GM23338 (cell line): ENCODE measurements at regions not wholly inside any gene's neighbourhood (a gene's known extent, or its start where the extent isn't known, plus 50 kb on each side); places are given as distances from the start of the nearest gene placed in this dataset.

Source experiments
- ATAC-seq: fragments of 200-7000 bp; cut with Tn5 transposase; 3 replicates; pipeline ENCODE4 v1.9.1; 2020
- DNase-seq: peaks from one replicate; pipeline ENCODE4 v3.0.0-alpha.2; 2015; ENCODE audit warnings: low spot score
- H2AFZ ChIP-seq: fragments of 200-600 bp; sonication (generic); 2 replicates; pipeline ENCODE4 v1.8.0; 2016; ENCODE audit warnings: antibody characterized with exemption, mild to moderate bottlenecking, moderate library complexity
- H3F3A ChIP-seq: fragments of 200-600 bp; sonication (generic); replicated peaks from 2 replicates; pipeline ENCODE4 v1.8.0; 2017; ENCODE audit warnings: antibody characterized with exemption, mixed run types, low read depth
- H3K27ac ChIP-seq: fragments of 200-600 bp; sonication (generic); 2 replicates; pipeline ENCODE4 v1.6.1; 2016; ENCODE audit warnings: low read depth
- H3K27me3 ChIP-seq: fragments of 200-600 bp; sonication (generic); 2 replicates; pipeline ENCODE4 v1.8.0; 2016; ENCODE audit warnings: mild to moderate bottlenecking, mixed run types, moderate library complexity; ENCODE audit not compliant: insufficient read depth
- H3K36me3 ChIP-seq: fragments of 200-600 bp; sonication (generic); 2 replicates; pipeline ENCODE4 v1.8.0; 2016; ENCODE audit warnings: mild to moderate bottlenecking; ENCODE audit not compliant: insufficient read depth
- H3K4me1 ChIP-seq: fragments of 200-600 bp; sonication (generic); 2 replicates; pipeline ENCODE4 v1.8.0; 2016; ENCODE audit warnings: mild to moderate bottlenecking, moderate library complexity; ENCODE audit not compliant: insufficient read depth
- H3K4me2 ChIP-seq: fragments of 200-600 bp; sonication (generic); 2 replicates; pipeline ENCODE4 v1.7.1; 2017; ENCODE audit warnings: mixed run types
- H3K4me3 ChIP-seq: fragments of 200-600 bp; sonication (generic); 2 replicates; pipeline ENCODE4 v1.6.1; 2016; ENCODE audit warnings: mixed run types
- H3K79me2 ChIP-seq: fragments of 200-600 bp; sonication (generic); replicated peaks from 2 replicates; pipeline ENCODE4 v1.8.0; 2017; ENCODE audit warnings: mild to moderate bottlenecking; ENCODE audit not compliant: insufficient read depth
- H3K9me2 ChIP-seq: fragments of 200-600 bp; sonication (generic); 2 replicates; pipeline ENCODE4 v1.8.0; 2017; ENCODE audit not compliant: insufficient read depth
- H4K20me1 ChIP-seq: fragments of 200-600 bp; sonication (generic); replicated peaks from 2 replicates; pipeline ENCODE4 v1.8.0; 2017; ENCODE audit warnings: mild to moderate bottlenecking; ENCODE audit not compliant: insufficient read depth
- H3K27ac Mint-ChIP-seq: 2 replicates; pipeline ENCODE4 v1.8.0; 2020; ENCODE audit warnings: inconsistent platforms, mild to moderate bottlenecking, moderate library complexity, mixed read lengths
- H3K27me3 Mint-ChIP-seq: 3 replicates; pipeline ENCODE4 v1.8.0; 2022; ENCODE audit warnings: low read depth, mild to moderate bottlenecking, moderate library complexity, mixed read lengths, inconsistent platforms; ENCODE audit not compliant: insufficient read depth, poor library complexity
- H3K36me3 Mint-ChIP-seq: 3 replicates; pipeline ENCODE4 v1.8.0; 2021; ENCODE audit warnings: low read depth, mild to moderate bottlenecking, inconsistent platforms, moderate library complexity, mixed read lengths
- H3K4me1 Mint-ChIP-seq: 3 replicates; pipeline ENCODE4 v1.8.0; 2020; ENCODE audit warnings: mild to moderate bottlenecking, inconsistent platforms, mixed read lengths
- H3K4me3 Mint-ChIP-seq: 3 replicates; pipeline ENCODE4 v1.8.0; 2021; ENCODE audit warnings: moderate library complexity, mild to moderate bottlenecking, inconsistent platforms, mixed read lengths
- H3K9me3 Mint-ChIP-seq: 3 replicates; pipeline ENCODE4 v1.8.0; 2020; ENCODE audit warnings: moderate library complexity, mild to moderate bottlenecking, inconsistent platforms, mixed read lengths
- CREB1 ChIP-seq: fragments of 250-450 bp; sonication (Bioruptor Pico); IDR thresholded peaks from 2 replicates; pipeline ENCODE4 v1.5.0; 2020; ENCODE audit warnings: low read depth, mild to moderate bottlenecking, moderate library complexity
- EZH2 ChIP-seq: fragments of 200-600 bp; sonication (generic); IDR thresholded peaks from one replicate; pipeline ENCODE4 v1.8.0; 2017; ENCODE audit warnings: antibody characterized with exemption, mild to moderate bottlenecking, low read depth; ENCODE audit not compliant: unreplicated experiment
- EZH2phosphoT487 ChIP-seq: fragments of 200-600 bp; sonication (generic); IDR thresholded peaks from one replicate; pipeline ENCODE4 v1.8.1; 2018; ENCODE audit warnings: antibody characterized with exemption; ENCODE audit not compliant: unreplicated experiment
- JUNB ChIP-seq: IDR thresholded peaks from one replicate; pipeline ENCODE4 v1.6.1; 2016; ENCODE audit warnings: antibody characterized with exemption; ENCODE audit not compliant: unreplicated experiment
- POLR2AphosphoS5 ChIP-seq: IDR thresholded peaks from 2 replicates; pipeline ENCODE4 v1.6.1; 2016; ENCODE audit warnings: antibody characterized with exemption, low read depth
- ZNF114 ChIP-seq: fragments of 250-450 bp; sonication (Bioruptor Pico); IDR thresholded peaks from 2 replicates; pipeline ENCODE4 v1.5.0; 2020; ENCODE audit warnings: mild to moderate bottlenecking, moderate library complexity
- ZNF331 ChIP-seq: fragments of 250-450 bp; sonication (Bioruptor Pico); IDR thresholded peaks from 2 replicates; pipeline ENCODE4 v1.5.0; 2020; ENCODE audit warnings: low read depth, mild to moderate bottlenecking, moderate library complexity
- ZNF462 ChIP-seq: fragments of 250-450 bp; sonication (Bioruptor Pico); IDR thresholded peaks from 2 replicates; pipeline ENCODE4 v1.5.0; 2020; ENCODE audit warnings: mild to moderate bottlenecking, moderate library complexity
- TF ChIP-seq, protein P1 (sequence below): IDR thresholded peaks from 2 replicates; pipeline ENCODE4 v1.6.1; 2016; ENCODE audit warnings: antibody characterized with exemption
- TF ChIP-seq, protein P2 (sequence below), 2 experiments: fragments of 200-600 bp in 1 of 2; sonication (generic) in 1 of 2; conservative IDR thresholded peaks; 2 replicates each; pipeline versions ENCODE4 v1.5.1 to v1.6.1; 2016 to 2017; ENCODE audit warnings: antibody characterized with exemption in 2 of 2, low read depth in 2 of 2, mild to moderate bottlenecking in 2 of 2, moderate library complexity in 1 of 2
- TF ChIP-seq, protein P3 (sequence below): IDR thresholded peaks from one replicate; pipeline ENCODE4 v1.6.1; 2018; ENCODE audit warnings: antibody characterized with exemption; ENCODE audit not compliant: unreplicated experiment

GRCh38 chr12:91993287-91994017, 152.2 kb downstream of the BTG1 start:
- Mint-ChIP-seq H3K27me3 (no peaks in the 10 kb centered on the region), H3K4me1 (no peaks in the 10 kb centered on the region), H3K4me3 (no peak overlapping the region), H3K9me3 (no peaks in the 10 kb centered on the region), H3K27ac (no peak overlapping the region), H3K36me3 (no peaks in the 10 kb centered on the region)
- Histone ChIP-seq H4K20me1 (no peaks in the 10 kb centered on the region), H3F3A (no peaks in the 10 kb centered on the region), H3K36me3 (no peaks in the 10 kb centered on the region), H3K4me1 (0 out of 2 replicates have a peak, but pooled peaks cover 4% of the 10 kb centered on the region), H3K27me3 (no peaks in the 10 kb centered on the region), H3K4me3 (no peak overlapping the region), H3K27ac (no peak overlapping the region), H3K4me2 (no peak overlapping the region), H3K9me2 (no peaks in the 10 kb centered on the region), H2AFZ (no peak overlapping the region), H3K79me2 (no peaks in the 10 kb centered on the region)
- TF ChIP-seq ZNF331 (CRISPR knock-in tag) (no peak), CREB1 (no peak), ZNF462 (CRISPR knock-in tag) (no peak), EZH2 (no peak), JUNB (no peak), EZH2phosphoT487 (no peak), ZNF114 (CRISPR knock-in tag) (no peak), POLR2AphosphoS5 (no peak)
- TF ChIP-seq, protein P1, sequence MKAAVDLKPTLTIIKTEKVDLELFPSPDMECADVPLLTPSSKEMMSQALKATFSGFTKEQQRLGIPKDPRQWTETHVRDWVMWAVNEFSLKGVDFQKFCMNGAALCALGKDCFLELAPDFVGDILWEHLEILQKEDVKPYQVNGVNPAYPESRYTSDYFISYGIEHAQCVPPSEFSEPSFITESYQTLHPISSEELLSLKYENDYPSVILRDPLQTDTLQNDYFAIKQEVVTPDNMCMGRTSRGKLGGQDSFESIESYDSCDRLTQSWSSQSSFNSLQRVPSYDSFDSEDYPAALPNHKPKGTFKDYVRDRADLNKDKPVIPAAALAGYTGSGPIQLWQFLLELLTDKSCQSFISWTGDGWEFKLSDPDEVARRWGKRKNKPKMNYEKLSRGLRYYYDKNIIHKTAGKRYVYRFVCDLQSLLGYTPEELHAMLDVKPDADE, result no peak
- TF ChIP-seq, protein P2, sequence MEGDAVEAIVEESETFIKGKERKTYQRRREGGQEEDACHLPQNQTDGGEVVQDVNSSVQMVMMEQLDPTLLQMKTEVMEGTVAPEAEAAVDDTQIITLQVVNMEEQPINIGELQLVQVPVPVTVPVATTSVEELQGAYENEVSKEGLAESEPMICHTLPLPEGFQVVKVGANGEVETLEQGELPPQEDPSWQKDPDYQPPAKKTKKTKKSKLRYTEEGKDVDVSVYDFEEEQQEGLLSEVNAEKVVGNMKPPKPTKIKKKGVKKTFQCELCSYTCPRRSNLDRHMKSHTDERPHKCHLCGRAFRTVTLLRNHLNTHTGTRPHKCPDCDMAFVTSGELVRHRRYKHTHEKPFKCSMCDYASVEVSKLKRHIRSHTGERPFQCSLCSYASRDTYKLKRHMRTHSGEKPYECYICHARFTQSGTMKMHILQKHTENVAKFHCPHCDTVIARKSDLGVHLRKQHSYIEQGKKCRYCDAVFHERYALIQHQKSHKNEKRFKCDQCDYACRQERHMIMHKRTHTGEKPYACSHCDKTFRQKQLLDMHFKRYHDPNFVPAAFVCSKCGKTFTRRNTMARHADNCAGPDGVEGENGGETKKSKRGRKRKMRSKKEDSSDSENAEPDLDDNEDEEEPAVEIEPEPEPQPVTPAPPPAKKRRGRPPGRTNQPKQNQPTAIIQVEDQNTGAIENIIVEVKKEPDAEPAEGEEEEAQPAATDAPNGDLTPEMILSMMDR (conservative IDR thresholded peaks at IDR 0.05; ENCODE audit: low read depth in 2 of 2), result no peak
- TF ChIP-seq, protein P3, sequence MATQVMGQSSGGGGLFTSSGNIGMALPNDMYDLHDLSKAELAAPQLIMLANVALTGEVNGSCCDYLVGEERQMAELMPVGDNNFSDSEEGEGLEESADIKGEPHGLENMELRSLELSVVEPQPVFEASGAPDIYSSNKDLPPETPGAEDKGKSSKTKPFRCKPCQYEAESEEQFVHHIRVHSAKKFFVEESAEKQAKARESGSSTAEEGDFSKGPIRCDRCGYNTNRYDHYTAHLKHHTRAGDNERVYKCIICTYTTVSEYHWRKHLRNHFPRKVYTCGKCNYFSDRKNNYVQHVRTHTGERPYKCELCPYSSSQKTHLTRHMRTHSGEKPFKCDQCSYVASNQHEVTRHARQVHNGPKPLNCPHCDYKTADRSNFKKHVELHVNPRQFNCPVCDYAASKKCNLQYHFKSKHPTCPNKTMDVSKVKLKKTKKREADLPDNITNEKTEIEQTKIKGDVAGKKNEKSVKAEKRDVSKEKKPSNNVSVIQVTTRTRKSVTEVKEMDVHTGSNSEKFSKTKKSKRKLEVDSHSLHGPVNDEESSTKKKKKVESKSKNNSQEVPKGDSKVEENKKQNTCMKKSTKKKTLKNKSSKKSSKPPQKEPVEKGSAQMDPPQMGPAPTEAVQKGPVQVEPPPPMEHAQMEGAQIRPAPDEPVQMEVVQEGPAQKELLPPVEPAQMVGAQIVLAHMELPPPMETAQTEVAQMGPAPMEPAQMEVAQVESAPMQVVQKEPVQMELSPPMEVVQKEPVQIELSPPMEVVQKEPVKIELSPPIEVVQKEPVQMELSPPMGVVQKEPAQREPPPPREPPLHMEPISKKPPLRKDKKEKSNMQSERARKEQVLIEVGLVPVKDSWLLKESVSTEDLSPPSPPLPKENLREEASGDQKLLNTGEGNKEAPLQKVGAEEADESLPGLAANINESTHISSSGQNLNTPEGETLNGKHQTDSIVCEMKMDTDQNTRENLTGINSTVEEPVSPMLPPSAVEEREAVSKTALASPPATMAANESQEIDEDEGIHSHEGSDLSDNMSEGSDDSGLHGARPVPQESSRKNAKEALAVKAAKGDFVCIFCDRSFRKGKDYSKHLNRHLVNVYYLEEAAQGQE, result no peak
- ATAC-seq (no peak), DNase-seq (no peak)
